Esophagus squamous epithelium (tissue), 5 donors: ENCODE measurements at regions not wholly inside any gene's neighbourhood (a gene's known extent, or its start where the extent isn't known, plus 50 kb on each side); places are given as distances from the start of the nearest gene placed in this dataset.

Source experiments
- DNase-seq: peaks from one replicate; lab custom pipeline; 2025; lab: John Stamatoyannopoulos, UW
- H3K27ac ChIP-seq, 4 donors: fragments of 200-600 bp; sonication (generic); one replicate each; pipeline ENCODE4 v1.5.1; 2016 to 2019; ENCODE audit warnings: mild to moderate bottlenecking in 1 of 4
- H3K27me3 ChIP-seq, 4 donors: fragments of 200-600 bp; sonication (generic); 1 replicate in 3 of 4; 2 replicates in 1 of 4; pipeline versions ENCODE4 v1.5.1 to v1.6.0; 2017 to 2021; ENCODE audit warnings: antibody characterized with exemption in 1 of 4
- H3K36me3 ChIP-seq, 3 donors: fragments of 200-600 bp; sonication (generic); one replicate each; pipeline ENCODE4 v1.5.1; 2016 to 2019
- H3K4me1 ChIP-seq, 3 donors: fragments of 200-600 bp; sonication (generic); one replicate each; pipeline ENCODE4 v1.5.1; 2017 to 2019
- H3K4me3 ChIP-seq, 4 donors: fragments of 200-600 bp; sonication (generic); 1 replicate in 3 of 4; 2 replicates in 1 of 4; pipeline ENCODE4 v1.5.1; 2016 to 2019; ENCODE audit warnings: mild to moderate bottlenecking in 2 of 4, moderate library complexity in 1 of 4
- H3K9me3 ChIP-seq, 3 donors: fragments of 200-600 bp; sonication (generic); one replicate each; pipeline ENCODE4 v1.5.1; 2016 to 2019
- POLR2A ChIP-seq, 4 donors: fragments of 450-650 bp; IDR thresholded peaks; one replicate each; pipeline ENCODE4 v1.6.1; 2017; ENCODE audit warnings: antibody characterized with exemption in 4 of 4, mild to moderate bottlenecking in 4 of 4, moderate library complexity in 3 of 4
- WGBS, 2 donors: methylation state at CpG; one replicate each; pipeline ENCODE4 v1.1.5; 2018; 5-methylcytosine and 5-hydroxymethylcytosine counted together
- intact Hi-C: fragments of 100-400 bp; cut with DNase I; formaldehyde crosslinking; loops from one replicate; pipeline ENCODE4 v1.15.0; 2022
- TF ChIP-seq, protein P1 (sequence below), 6 experiments: fragments of 450-650 bp in 4 of 6; fragments of 200-600 bp in 2 of 6; sonication (generic) in 2 of 6; IDR thresholded peaks; one replicate each; pipeline ENCODE4 v1.5.1; 2016 to 2019; ENCODE audit warnings: antibody characterized with exemption in 6 of 6, mild to moderate bottlenecking in 4 of 6, moderate library complexity in 4 of 6
- donor health status: DM: yes; HTN: yes; CAD: no.

DNA sequence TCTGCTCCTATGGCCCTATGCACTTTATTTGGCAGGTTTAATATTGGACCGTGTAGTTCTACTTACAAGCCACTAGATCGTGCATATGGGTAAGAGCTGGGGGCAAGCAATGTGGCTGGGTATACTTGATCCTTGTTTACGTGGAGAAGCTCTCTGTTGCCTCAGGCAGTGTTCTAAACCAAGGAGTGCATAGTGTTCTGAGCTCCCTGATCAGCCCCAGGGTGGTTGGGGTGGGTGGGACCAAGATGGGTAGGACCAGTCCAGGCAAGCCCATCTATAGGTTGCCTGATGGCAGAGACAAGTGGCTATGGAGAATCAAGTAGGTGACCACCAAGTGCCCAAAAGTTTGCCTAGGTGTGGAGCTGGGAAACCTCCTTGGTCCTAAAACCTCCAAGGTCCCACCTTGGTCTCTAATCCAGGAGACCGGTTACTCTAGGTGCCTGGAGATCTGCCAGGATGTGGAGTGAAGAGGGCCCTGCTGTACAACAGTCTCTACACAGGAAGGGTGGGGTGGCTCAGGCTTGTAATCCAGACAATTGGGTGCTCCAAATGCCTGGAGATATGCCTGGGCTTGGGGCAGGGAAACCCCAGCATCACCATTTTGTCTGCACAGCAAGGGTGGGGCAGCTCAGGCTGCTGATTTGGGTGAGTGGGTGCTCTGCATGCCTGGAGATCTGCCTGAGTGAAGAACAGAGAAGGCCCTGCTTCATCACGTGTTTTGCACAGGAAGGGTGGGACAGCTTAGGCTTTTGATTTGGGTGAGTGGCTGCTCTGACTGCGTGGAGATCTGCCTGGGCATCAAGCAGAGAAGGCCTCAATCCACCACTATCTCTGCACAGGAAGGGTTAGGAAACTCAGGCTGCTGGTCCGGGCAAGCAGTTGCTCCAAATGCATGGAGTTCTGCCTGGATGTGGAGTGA is 659.8 kb downstream of the TLE4 start:
- no peaks in the 10 kb centered on the region for H3K9me3 ChIP-seq
- peaks cover 0 to 19% (median 0%) of the 10 kb centered on the region in 3 donors for H3K4me1 ChIP-seq
- peak overlapping the region in 1 of 4 donors; percentile 38 for H3K27ac ChIP-seq
- H3K4me3 ChIP-seq = no peak overlapping the region
- no peaks in the 10 kb centered on the region for H3K27me3 ChIP-seq
- no peak for TF ChIP-seq POLR2A (IDR thresholded peaks at IDR 0.05)
- TF ChIP-seq, protein P1, sequence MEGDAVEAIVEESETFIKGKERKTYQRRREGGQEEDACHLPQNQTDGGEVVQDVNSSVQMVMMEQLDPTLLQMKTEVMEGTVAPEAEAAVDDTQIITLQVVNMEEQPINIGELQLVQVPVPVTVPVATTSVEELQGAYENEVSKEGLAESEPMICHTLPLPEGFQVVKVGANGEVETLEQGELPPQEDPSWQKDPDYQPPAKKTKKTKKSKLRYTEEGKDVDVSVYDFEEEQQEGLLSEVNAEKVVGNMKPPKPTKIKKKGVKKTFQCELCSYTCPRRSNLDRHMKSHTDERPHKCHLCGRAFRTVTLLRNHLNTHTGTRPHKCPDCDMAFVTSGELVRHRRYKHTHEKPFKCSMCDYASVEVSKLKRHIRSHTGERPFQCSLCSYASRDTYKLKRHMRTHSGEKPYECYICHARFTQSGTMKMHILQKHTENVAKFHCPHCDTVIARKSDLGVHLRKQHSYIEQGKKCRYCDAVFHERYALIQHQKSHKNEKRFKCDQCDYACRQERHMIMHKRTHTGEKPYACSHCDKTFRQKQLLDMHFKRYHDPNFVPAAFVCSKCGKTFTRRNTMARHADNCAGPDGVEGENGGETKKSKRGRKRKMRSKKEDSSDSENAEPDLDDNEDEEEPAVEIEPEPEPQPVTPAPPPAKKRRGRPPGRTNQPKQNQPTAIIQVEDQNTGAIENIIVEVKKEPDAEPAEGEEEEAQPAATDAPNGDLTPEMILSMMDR (IDR thresholded peaks at IDR 0.05) = peak in 1 of 6 experiments; percentile 19
- WGBS, 2 donors = 53 to 80% methylated on average over 3 to 5 of the region's 7 CpGs
- intact Hi-C loops = no loop called here
- H3K36me3 ChIP-seq = no peaks in the 10 kb centered on the region
- DNase-seq = no peak

DNA sequence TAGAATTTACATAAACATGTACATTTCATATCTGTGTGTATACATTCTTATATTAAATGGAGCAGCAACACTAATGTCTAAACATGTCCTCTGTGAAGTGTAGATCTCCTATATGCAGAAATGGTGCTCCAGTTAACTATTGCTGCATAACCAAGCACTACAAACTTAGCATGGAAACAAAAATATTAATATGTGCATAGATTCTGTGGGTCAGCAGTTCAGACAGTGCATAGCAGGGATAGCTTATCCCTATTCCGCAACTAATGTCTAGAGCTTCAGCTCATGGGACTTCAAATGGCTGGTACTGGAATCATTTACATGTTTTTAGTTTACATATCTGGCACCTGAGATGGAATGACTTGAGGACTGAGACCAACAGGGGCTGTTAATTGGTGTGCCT is 652.1 kb downstream of the TLE4 start:
- DNase-seq = no peak
- intact Hi-C loops = no loop called here

DNA sequence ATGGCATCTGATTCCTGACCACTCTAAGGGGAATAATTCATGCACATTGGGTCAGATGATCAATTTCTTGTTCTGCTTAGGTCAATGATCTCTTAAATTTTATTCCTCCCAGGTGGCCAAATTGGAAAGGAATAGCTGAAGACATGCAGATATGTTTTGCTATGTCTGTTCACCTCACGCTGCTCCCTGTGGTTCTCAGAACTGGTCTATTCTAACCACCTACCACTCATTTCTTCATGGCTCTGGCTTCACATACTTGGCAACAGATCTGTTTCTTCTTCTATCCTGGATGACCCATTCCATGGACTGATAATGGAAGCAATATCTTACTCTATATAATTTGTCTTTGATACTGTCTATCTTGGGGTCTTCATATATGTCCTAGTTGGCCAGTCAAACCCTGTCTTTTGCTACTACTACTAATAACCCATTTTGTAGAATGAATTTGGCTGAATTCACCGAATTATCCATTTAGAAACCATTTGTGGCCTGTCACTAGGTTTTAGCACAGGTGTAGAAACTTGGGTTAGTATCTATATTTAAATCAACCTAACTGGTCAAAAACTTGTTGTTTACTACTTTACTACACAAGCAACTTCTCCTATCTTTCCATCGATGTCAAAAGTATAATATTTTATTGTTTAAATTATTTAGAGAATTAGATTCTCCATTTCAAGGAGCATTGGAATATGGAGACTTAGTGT is 650.9 kb downstream of the TLE4 start:
- H3K27me3 ChIP-seq = no peaks in the 10 kb centered on the region
- no peaks in the 10 kb centered on the region for H3K9me3 ChIP-seq
- no peaks in the 10 kb centered on the region for H3K4me1 ChIP-seq
- H3K36me3 ChIP-seq = no peaks in the 10 kb centered on the region
- no peak for DNase-seq
- intact Hi-C loops = no loop called here
- H3K27ac ChIP-seq = no peak overlapping the region
- 72 to 84% methylated on average over 3 of the region's 3 CpGs for whole genome bisulfite sequencing, 2 donors
- H3K4me3 ChIP-seq = no peak overlapping the region
- TF ChIP-seq, protein P1 (IDR thresholded peaks at IDR 0.05) = no peak
- no peak for TF ChIP-seq POLR2A (IDR thresholded peaks at IDR 0.05)

More for the DNA sequence above, 652.1 kb downstream of the TLE4 start:
- no peak overlapping the region for H3K4me3 ChIP-seq
- no peaks in the 10 kb centered on the region for H3K4me1 ChIP-seq
- WGBS, 2 donors = 100% methylated on average over 1 of the region's 1 CpG
- no peak overlapping the region for H3K27ac ChIP-seq
- no peaks in the 10 kb centered on the region for H3K27me3 ChIP-seq
- H3K9me3 ChIP-seq = no peaks in the 10 kb centered on the region
- TF ChIP-seq, protein P1 (IDR thresholded peaks at IDR 0.05) = no peak
- TF ChIP-seq POLR2A (IDR thresholded peaks at IDR 0.05) = no peak
- no peaks in the 10 kb centered on the region for H3K36me3 ChIP-seq

DNA sequence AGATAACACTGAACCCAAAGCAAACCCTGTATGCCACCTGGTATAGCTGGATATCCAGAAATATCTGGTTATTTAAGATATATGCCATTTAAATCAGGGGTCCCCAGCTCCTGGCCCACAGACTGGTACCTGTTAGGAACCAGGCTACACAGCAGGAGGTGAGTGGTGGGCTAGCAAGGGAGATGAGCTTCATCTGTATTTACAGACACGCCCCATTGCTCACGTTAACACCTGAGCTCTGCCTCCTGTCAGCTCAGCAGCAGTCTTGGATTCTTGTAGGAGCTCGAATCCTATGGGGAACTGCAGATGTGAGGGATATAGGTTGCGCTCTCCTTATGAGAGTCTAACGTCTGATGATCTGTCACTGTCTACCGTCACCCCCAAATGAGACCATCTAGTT is 646.6 kb downstream of the TLE4 start:
- H3K27me3 ChIP-seq = no peaks in the 10 kb centered on the region
- H3K36me3 ChIP-seq = no peaks in the 10 kb centered on the region
- H3K9me3 ChIP-seq = no peaks in the 10 kb centered on the region
- no peaks in the 10 kb centered on the region for H3K4me1 ChIP-seq
- no peak overlapping the region for H3K4me3 ChIP-seq
- DNase-seq = no peak
- H3K27ac ChIP-seq = no peak overlapping the region
- intact Hi-C loops = no loop called here
- WGBS, 2 donors = 62 to 74% methylated on average over 6 of the region's 6 CpGs
- TF ChIP-seq, protein P1 (IDR thresholded peaks at IDR 0.05) = no peak
- TF ChIP-seq POLR2A (IDR thresholded peaks at IDR 0.05) = no peak

DNA sequence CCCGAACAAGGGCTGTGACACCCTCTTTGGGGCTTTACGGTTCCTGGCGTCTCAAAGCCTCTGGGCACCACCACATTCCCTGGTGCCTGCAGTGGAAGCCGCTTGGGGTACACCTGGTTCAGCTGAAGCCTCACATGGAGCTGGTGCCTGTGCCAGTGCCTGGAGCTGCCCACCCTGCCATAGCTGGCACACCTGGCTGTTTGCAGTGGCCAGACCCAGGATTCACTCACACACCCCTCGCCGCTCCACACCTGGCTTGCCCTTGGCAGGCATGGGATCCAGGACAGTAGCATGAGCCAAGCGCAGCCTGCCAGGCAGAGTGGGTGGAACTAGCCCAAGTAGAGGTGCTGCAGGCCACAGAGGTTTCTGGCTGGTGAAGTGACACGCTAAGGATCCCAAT is 641.8 kb downstream of the TLE4 start:
- no peaks in the 10 kb centered on the region for H3K36me3 ChIP-seq

More for the DNA sequence above, 641.8 kb downstream of the TLE4 start:
- intact Hi-C loops = no loop called here
- no peaks in the 10 kb centered on the region for H3K27me3 ChIP-seq
- no peaks in the 10 kb centered on the region for H3K9me3 ChIP-seq
- no peak for TF ChIP-seq POLR2A (IDR thresholded peaks at IDR 0.05)
- TF ChIP-seq, protein P1 (IDR thresholded peaks at IDR 0.05) = no peak
- H3K27ac ChIP-seq = no peak overlapping the region
- WGBS, 2 donors = 83 to 96% methylated on average over 4 of the region's 8 CpGs
- DNase-seq = no peak
- no peaks in the 10 kb centered on the region for H3K4me1 ChIP-seq
- H3K4me3 ChIP-seq = no peak overlapping the region
